ENCODE measurements at regions not wholly inside any gene's neighbourhood (a gene's known extent, or its start where the extent isn't known, plus 50 kb on each side); places are given as distances from the start of the nearest gene placed in this dataset.

DNA sequence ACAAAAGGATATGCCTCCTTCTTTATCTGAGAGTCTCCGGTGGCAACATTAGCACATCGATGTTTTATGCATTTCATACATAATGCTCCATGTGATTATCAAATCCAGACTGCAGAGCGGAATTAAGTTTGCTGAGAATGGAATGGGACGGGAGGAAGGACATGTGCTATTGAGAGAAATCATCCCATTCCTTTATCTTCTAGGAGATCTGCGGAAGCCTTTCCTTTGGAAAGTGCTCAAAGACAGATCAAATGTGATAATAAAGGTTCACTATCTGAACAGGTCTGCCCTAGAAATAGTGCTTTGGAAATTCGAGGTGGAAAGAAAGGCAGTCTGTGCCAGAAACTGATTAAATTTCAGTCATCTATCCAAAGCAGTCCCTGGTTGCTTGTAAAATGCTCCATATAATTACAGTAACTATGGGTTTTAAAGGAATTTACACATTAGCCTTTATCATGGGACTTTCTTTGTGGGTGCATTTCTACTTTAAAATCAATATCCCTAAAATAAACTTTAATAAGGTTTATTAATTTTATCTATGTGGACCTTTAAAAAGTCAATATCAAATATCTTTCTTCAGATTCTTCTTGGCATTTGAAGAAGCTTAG, 473.5 kb upstream of the ADGRL2 start:
- no peak overlapping the region for H2BK120ac ChIP-seq (ENCODE audit: low read depth, low read length)
- H3K9me3 ChIP-seq (ENCODE audit: control insufficient read depth, low read length) = no peaks in the 10 kb centered on the region
- 97% methylated on average over 6 of the region's 6 CpGs for WGBS
- no peak overlapping the region for H2BK12ac ChIP-seq (ENCODE audit: low read length in 2 of 2)
- no peak overlapping the region for H2AFZ ChIP-seq (ENCODE audit: low read depth, low read length)
- H3K18ac ChIP-seq (ENCODE audit: low read depth in 1 of 2, low read length in 2 of 2) = no peak overlapping the region
- H3K23ac ChIP-seq (ENCODE audit: low read length in 2 of 2) = no peak overlapping the region
- no peak overlapping the region for H4K91ac ChIP-seq (ENCODE audit: low read length)
- H3K27me3 ChIP-seq (ENCODE audit: control insufficient read depth in 1 of 2, insufficient read depth in 1 of 2, low read length in 2 of 2) = no peaks in the 10 kb centered on the region
- no peak overlapping the region for H3K27ac ChIP-seq (ENCODE audit: low read length, poor library complexity, severe bottlenecking)
- H3K4me2 ChIP-seq (ENCODE audit: low read length, poor library complexity, severe bottlenecking) = no peak overlapping the region
- no peaks in the 10 kb centered on the region for H3K79me1 ChIP-seq (replicated peaks; ENCODE audit: low read length, poor library complexity, severe bottlenecking)
- no peaks in the 10 kb centered on the region for H3K36me3 ChIP-seq (ENCODE audit: control insufficient read depth in 1 of 2, insufficient read depth in 2 of 2, low read depth in 1 of 2, low read length in 2 of 2)
- no peak overlapping the region for H2BK15ac ChIP-seq (ENCODE audit: low read depth, poor library complexity, severe bottlenecking)
- no peak overlapping the region for H2AK5ac ChIP-seq (ENCODE audit: low read length, severe bottlenecking)
- H3K4ac ChIP-seq (ENCODE audit: low read depth in 1 of 2, low read length in 2 of 2) = no peak overlapping the region
- no peak overlapping the region for H3K14ac ChIP-seq (ENCODE audit: low read length in 2 of 2)
- no peak overlapping the region for H3K4me3 ChIP-seq (ENCODE audit: insufficient read depth in 1 of 2, low read depth in 1 of 2, low read length in 2 of 2)
- DNase-seq = no peak
- H2BK5ac ChIP-seq (ENCODE audit: low read depth, low read length, poor library complexity, severe bottlenecking) = no peak overlapping the region
- H3K9ac ChIP-seq (ENCODE audit: low read length) = no peak overlapping the region
- no peak overlapping the region for H4K8ac ChIP-seq (ENCODE audit: low read length)
- H3K4me1 ChIP-seq (ENCODE audit: control insufficient read depth, insufficient read depth, low read depth, low read length) = no peaks in the 10 kb centered on the region

DNA sequence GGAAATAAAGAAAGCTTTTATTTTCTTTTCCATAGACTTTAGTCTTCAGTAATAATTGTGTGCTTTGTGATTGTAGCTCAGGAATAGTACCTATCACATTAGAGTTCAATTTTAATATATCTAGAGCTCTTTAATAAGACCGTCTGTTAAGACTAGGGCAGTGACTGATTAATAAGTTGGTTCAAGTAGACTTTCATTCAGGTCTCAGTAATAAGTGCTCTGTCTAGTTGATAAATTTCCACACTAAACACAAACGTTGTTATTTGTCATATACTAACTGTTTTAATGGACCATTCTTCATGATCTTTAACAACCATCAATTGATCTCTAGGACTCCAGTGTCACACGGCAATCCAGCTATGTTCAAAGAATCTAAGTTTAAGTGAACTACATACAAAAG, 474.5 kb upstream of the ADGRL2 start:
- no peak for DNase-seq
- WGBS = 80% methylated on average over 1 of the region's 3 CpGs
- Histone ChIP-seq H2AK5ac (ENCODE audit: low read length, severe bottlenecking) (no peak overlapping the region), H3K79me1 (replicated peaks; ENCODE audit: low read length, poor library complexity, severe bottlenecking) (no peaks in the 10 kb centered on the region), H2BK120ac (ENCODE audit: low read depth, low read length) (no peak overlapping the region), H2BK5ac (ENCODE audit: low read depth, low read length, poor library complexity, severe bottlenecking) (no peak overlapping the region), H3K14ac (ENCODE audit: low read length in 2 of 2) (no peak overlapping the region), H3K4me2 (ENCODE audit: low read length, poor library complexity, severe bottlenecking) (no peak overlapping the region), H3K27ac (ENCODE audit: low read length, poor library complexity, severe bottlenecking) (no peak overlapping the region), H3K4me1 (ENCODE audit: control insufficient read depth, insufficient read depth, low read depth, low read length) (no peaks in the 10 kb centered on the region), H2BK15ac (ENCODE audit: low read depth, poor library complexity, severe bottlenecking) (no peak overlapping the region), H3K9ac (ENCODE audit: low read length) (no peak overlapping the region), H3K4me3 (ENCODE audit: insufficient read depth in 1 of 2, low read depth in 1 of 2, low read length in 2 of 2) (no peak overlapping the region), H3K27me3 (ENCODE audit: control insufficient read depth in 1 of 2, insufficient read depth in 1 of 2, low read length in 2 of 2) (no peaks in the 10 kb centered on the region), H3K4ac (ENCODE audit: low read depth in 1 of 2, low read length in 2 of 2) (no peak overlapping the region), H3K9me3 (ENCODE audit: control insufficient read depth, low read length) (no peaks in the 10 kb centered on the region), H3K36me3 (ENCODE audit: control insufficient read depth in 1 of 2, insufficient read depth in 2 of 2, low read depth in 1 of 2, low read length in 2 of 2) (no peaks in the 10 kb centered on the region), H4K91ac (ENCODE audit: low read length) (no peak overlapping the region), H2AFZ (ENCODE audit: low read depth, low read length) (no peak overlapping the region), H4K8ac (ENCODE audit: low read length) (no peak overlapping the region), H3K23ac (ENCODE audit: low read length in 2 of 2) (no peak overlapping the region), H2BK12ac (ENCODE audit: low read length in 2 of 2) (no peak overlapping the region), H3K18ac (ENCODE audit: low read depth in 1 of 2, low read length in 2 of 2) (no peak overlapping the region)

DNA sequence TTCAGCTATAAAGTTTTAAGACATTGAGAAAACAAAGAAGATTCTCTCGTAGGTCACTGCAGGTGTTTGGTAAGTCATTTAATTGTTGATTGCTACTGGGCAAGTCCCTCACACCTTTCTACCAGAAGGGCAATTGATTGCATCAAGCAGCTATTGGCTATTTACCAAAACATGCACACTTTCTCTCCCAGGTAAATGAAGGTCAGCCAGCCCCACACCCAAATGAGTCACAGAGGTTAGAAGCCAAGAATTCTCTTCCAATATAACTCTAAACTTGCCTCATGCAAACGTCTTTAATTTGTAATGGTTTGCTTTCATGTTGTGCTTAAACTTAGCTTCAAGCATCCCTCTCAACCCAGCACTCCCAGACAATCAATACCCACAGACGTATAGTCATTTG, 475.3 kb upstream of the ADGRL2 start:
- no peak overlapping the region for H2BK15ac ChIP-seq (ENCODE audit: low read depth, poor library complexity, severe bottlenecking)
- WGBS = 90% methylated on average over 2 of the region's 3 CpGs
- no peaks in the 10 kb centered on the region for H3K79me1 ChIP-seq (replicated peaks; ENCODE audit: low read length, poor library complexity, severe bottlenecking)
- H3K18ac ChIP-seq (ENCODE audit: low read depth in 1 of 2, low read length in 2 of 2) = no peak overlapping the region
- H3K4me2 ChIP-seq (ENCODE audit: low read length, poor library complexity, severe bottlenecking) = no peak overlapping the region
- H3K23ac ChIP-seq (ENCODE audit: low read length in 2 of 2) = no peak overlapping the region
- no peak overlapping the region for H3K27ac ChIP-seq (ENCODE audit: low read length, poor library complexity, severe bottlenecking)
- no peak overlapping the region for H3K4me3 ChIP-seq (ENCODE audit: insufficient read depth in 1 of 2, low read depth in 1 of 2, low read length in 2 of 2)
- no peak overlapping the region for H3K9ac ChIP-seq (ENCODE audit: low read length)
- no peak overlapping the region for H2BK120ac ChIP-seq (ENCODE audit: low read depth, low read length)
- DNase-seq = no peak
- H3K4me1 ChIP-seq (ENCODE audit: control insufficient read depth, insufficient read depth, low read depth, low read length) = no peaks in the 10 kb centered on the region
- H2BK12ac ChIP-seq (ENCODE audit: low read length in 2 of 2) = no peak overlapping the region
- no peak overlapping the region for H2AK5ac ChIP-seq (ENCODE audit: low read length, severe bottlenecking)
- H3K4ac ChIP-seq (ENCODE audit: low read depth in 1 of 2, low read length in 2 of 2) = no peak overlapping the region
- no peaks in the 10 kb centered on the region for H3K9me3 ChIP-seq (ENCODE audit: control insufficient read depth, low read length)
- H3K36me3 ChIP-seq (ENCODE audit: control insufficient read depth in 1 of 2, insufficient read depth in 2 of 2, low read depth in 1 of 2, low read length in 2 of 2) = no peaks in the 10 kb centered on the region
- H2AFZ ChIP-seq (ENCODE audit: low read depth, low read length) = no peak overlapping the region
- no peaks in the 10 kb centered on the region for H3K27me3 ChIP-seq (ENCODE audit: control insufficient read depth in 1 of 2, insufficient read depth in 1 of 2, low read length in 2 of 2)
- no peak overlapping the region for H4K91ac ChIP-seq (ENCODE audit: low read length)
- H3K14ac ChIP-seq (ENCODE audit: low read length in 2 of 2) = no peak overlapping the region
- no peak overlapping the region for H2BK5ac ChIP-seq (ENCODE audit: low read depth, low read length, poor library complexity, severe bottlenecking)
- no peak overlapping the region for H4K8ac ChIP-seq (ENCODE audit: low read length)

DNA sequence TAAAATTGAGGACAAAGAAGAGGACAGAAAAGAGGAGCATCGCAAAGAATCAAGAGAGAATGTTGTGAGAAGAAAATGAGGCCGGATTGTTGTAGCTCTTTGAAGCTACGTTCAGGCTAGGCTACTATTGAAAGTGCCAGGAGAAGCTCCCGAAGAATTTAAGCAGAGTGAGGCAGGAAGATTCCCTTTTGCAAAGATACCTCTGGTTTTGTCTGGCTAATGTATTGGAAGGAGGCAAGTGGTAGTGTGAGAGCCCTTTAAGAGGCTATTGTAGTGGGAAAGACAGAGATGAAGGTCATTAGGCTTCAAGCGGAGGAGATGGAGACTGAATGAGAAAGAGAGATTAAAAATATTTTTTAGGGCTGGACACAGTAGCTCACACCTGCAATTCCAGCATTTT, 476.9 kb upstream of the ADGRL2 start:
- Histone ChIP-seq H3K27ac (ENCODE audit: low read length, poor library complexity, severe bottlenecking) (no peak overlapping the region), H2BK12ac (ENCODE audit: low read length in 2 of 2) (no peak overlapping the region), H3K9me3 (ENCODE audit: control insufficient read depth, low read length) (no peaks in the 10 kb centered on the region), H2AFZ (ENCODE audit: low read depth, low read length) (no peak overlapping the region), H3K14ac (ENCODE audit: low read length in 2 of 2) (no peak overlapping the region), H3K36me3 (ENCODE audit: control insufficient read depth in 1 of 2, insufficient read depth in 2 of 2, low read depth in 1 of 2, low read length in 2 of 2) (no peaks in the 10 kb centered on the region), H3K4me1 (ENCODE audit: control insufficient read depth, insufficient read depth, low read depth, low read length) (no peaks in the 10 kb centered on the region), H3K23ac (ENCODE audit: low read length in 2 of 2) (no peak overlapping the region), H3K4me2 (ENCODE audit: low read length, poor library complexity, severe bottlenecking) (no peak overlapping the region), H3K4me3 (ENCODE audit: insufficient read depth in 1 of 2, low read depth in 1 of 2, low read length in 2 of 2) (no peak overlapping the region), H2AK5ac (ENCODE audit: low read length, severe bottlenecking) (no peak overlapping the region), H2BK5ac (ENCODE audit: low read depth, low read length, poor library complexity, severe bottlenecking) (no peak overlapping the region), H3K27me3 (ENCODE audit: control insufficient read depth in 1 of 2, insufficient read depth in 1 of 2, low read length in 2 of 2) (no peaks in the 10 kb centered on the region), H2BK120ac (ENCODE audit: low read depth, low read length) (no peak overlapping the region), H3K4ac (ENCODE audit: low read depth in 1 of 2, low read length in 2 of 2) (no peak overlapping the region), H4K8ac (ENCODE audit: low read length) (no peak overlapping the region), H2BK15ac (ENCODE audit: low read depth, poor library complexity, severe bottlenecking) (no peak overlapping the region), H3K9ac (ENCODE audit: low read length) (no peak overlapping the region), H3K79me1 (replicated peaks; ENCODE audit: low read length, poor library complexity, severe bottlenecking) (no peaks in the 10 kb centered on the region), H3K18ac (ENCODE audit: low read depth in 1 of 2, low read length in 2 of 2) (no peak overlapping the region), H4K91ac (ENCODE audit: low read length) (no peak overlapping the region)
- no peak for DNase-seq
- 97% methylated on average over 5 of the region's 5 CpGs for WGBS

Data from mesenchymal stem cell (in vitro differentiated cells and primary cell).